ENCODE measurements at regions not wholly inside any gene's neighbourhood (a gene's known extent, or its start where the extent isn't known, plus 50 kb on each side); places are given as distances from the start of the nearest gene placed in this dataset.

- Histone ChIP-seq H3K4me3 (ENCODE audit: low read length) (no peak overlapping the region), H3K27me3 (replicated peaks; ENCODE audit: control insufficient read depth, insufficient read depth, low read length) (no peaks in the 10 kb centered on the region), H3K4me1 (ENCODE audit: control insufficient read depth, insufficient read depth, low read length) (peaks cover 21% of the 10 kb centered on the region), H3K9me3 (ENCODE audit: control insufficient read depth, low read length) (no peaks in the 10 kb centered on the region), H3K36me3 (ENCODE audit: control insufficient read depth, insufficient read depth, low read length, severe bottlenecking) (no peaks in the 10 kb centered on the region), H3K9ac (ENCODE audit: low read length) (no peak overlapping the region)
- DNase-seq (ENCODE audit: low read depth) = no peak
Observed at GRCh38 chr6:15952231-15953151, 176.4 kb upstream of the MYLIP start.

GRCh38 chr6:15950962-15951569 is 177.8 kb upstream of the MYLIP start:
- Histone ChIP-seq H3K9me3 (ENCODE audit: control insufficient read depth, low read length) (no peaks in the 10 kb centered on the region), H3K4me3 (ENCODE audit: low read length) (no peak overlapping the region)
- DNase-seq (ENCODE audit: low read depth) = no peak

GRCh38 chr6:15949982-15950381 is 178.9 kb upstream of the MYLIP start:
- Histone ChIP-seq H3K9ac (ENCODE audit: low read length) (no peak overlapping the region), H3K27me3 (replicated peaks; ENCODE audit: control insufficient read depth, insufficient read depth, low read length) (no peaks in the 10 kb centered on the region), H3K36me3 (ENCODE audit: control insufficient read depth, insufficient read depth, low read length, severe bottlenecking) (no peaks in the 10 kb centered on the region), H3K4me1 (ENCODE audit: control insufficient read depth, insufficient read depth, low read length) (peaks cover 25% of the 10 kb centered on the region), H3K9me3 (ENCODE audit: control insufficient read depth, low read length) (no peaks in the 10 kb centered on the region), H3K4me3 (ENCODE audit: low read length) (no peak overlapping the region)
- no peak for DNase-seq (ENCODE audit: low read depth)

More at GRCh38 chr6:15950962-15951569, 177.8 kb upstream of the MYLIP start:
- Histone ChIP-seq H3K36me3 (ENCODE audit: control insufficient read depth, insufficient read depth, low read length, severe bottlenecking) (no peaks in the 10 kb centered on the region), H3K27me3 (replicated peaks; ENCODE audit: control insufficient read depth, insufficient read depth, low read length) (no peaks in the 10 kb centered on the region), H3K9ac (ENCODE audit: low read length) (no peak overlapping the region), H3K4me1 (ENCODE audit: control insufficient read depth, insufficient read depth, low read length) (peaks cover 21% of the 10 kb centered on the region)

DNA sequence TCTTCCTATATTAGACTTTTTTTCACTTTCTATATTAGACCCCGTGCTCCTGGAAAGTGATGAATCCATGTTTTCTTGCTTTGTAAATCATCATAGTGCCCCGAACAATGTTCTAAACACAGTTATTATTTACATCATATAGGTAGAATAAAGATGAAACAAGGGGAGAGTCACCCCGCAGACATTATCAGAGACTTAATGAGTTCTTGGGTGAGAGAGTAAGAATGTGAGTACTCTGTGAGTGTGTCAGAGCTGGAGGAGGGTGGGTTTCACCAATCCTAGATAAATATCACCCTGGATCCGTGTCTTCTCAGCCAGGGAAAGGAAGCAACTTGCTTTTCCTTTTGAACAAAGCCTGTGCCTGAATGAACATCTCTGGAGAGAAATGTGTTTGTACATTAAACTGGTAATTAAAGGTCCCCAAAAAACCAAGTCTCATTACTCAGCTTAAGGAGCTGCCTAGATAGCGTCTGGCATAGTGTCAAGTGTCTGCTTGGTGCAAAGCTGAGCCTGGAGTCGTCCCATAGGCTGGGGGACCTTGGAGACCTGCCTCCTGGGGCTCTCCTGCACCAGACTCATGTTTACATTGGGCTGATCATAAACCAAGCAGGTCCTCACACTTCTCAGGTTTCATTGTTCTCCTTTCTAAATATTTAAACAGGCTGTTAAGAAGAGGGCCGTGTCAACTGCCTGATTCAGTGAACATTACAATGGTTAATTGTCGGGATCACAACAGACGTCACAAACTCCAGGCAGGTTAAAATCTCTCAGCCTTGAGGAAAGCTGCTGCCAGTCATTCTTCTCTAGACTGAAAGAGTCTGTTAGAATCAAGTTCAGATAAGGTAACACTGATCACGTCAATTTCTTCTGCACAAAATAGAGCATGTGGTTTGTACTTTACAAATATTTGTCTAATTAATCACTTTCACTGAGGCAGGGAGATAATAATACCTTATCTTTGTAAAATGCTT is 179.7 kb upstream of the MYLIP start:
- no peak for DNase-seq (ENCODE audit: low read depth)
- Histone ChIP-seq H3K4me3 (ENCODE audit: low read length) (no peak overlapping the region), H3K36me3 (ENCODE audit: control insufficient read depth, insufficient read depth, low read length, severe bottlenecking) (no peaks in the 10 kb centered on the region), H3K27me3 (replicated peaks; ENCODE audit: control insufficient read depth, insufficient read depth, low read length) (no peaks in the 10 kb centered on the region), H3K4me1 (ENCODE audit: control insufficient read depth, insufficient read depth, low read length) (peaks cover 25% of the 10 kb centered on the region), H3K9me3 (ENCODE audit: control insufficient read depth, low read length) (no peaks in the 10 kb centered on the region), H3K9ac (ENCODE audit: low read length) (no peak overlapping the region)

DNA sequence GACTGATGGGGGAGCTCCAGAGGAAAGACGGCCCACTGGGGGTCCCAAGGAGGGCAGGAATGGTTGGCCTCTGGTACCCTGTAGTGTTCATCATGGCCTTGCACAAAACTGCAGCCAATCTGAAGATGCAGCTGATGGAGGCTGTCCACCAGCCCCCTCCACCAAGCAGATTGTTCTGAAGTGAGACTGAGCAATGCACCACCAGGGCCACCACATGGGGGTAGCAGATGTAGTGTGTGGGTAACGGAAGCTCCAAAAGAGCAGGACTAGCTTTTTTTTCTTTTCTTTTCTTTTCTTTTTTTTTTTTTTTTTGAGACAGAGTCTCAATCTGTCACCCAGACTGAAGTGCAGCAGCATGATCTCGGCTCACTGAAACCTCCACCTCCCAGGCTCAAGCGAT is 181.0 kb upstream of the MYLIP start:
- H3K9me3 ChIP-seq (ENCODE audit: control insufficient read depth, low read length) = no peaks in the 10 kb centered on the region
- no peaks in the 10 kb centered on the region for H3K27me3 ChIP-seq (replicated peaks; ENCODE audit: control insufficient read depth, insufficient read depth, low read length)
- H3K4me1 ChIP-seq (ENCODE audit: control insufficient read depth, insufficient read depth, low read length) = peaks cover 18% of the 10 kb centered on the region
- no peaks in the 10 kb centered on the region for H3K36me3 ChIP-seq (ENCODE audit: control insufficient read depth, insufficient read depth, low read length, severe bottlenecking)
- no peak for DNase-seq (ENCODE audit: low read depth)
- no peak overlapping the region for H3K4me3 ChIP-seq (ENCODE audit: low read length)
- H3K9ac ChIP-seq (ENCODE audit: low read length) = no peak overlapping the region

- H3K4me3 ChIP-seq (ENCODE audit: low read length) = no peak overlapping the region
Observed at GRCh38 chr6:15947436-15947835, 181.4 kb upstream of the MYLIP start.

DNA sequence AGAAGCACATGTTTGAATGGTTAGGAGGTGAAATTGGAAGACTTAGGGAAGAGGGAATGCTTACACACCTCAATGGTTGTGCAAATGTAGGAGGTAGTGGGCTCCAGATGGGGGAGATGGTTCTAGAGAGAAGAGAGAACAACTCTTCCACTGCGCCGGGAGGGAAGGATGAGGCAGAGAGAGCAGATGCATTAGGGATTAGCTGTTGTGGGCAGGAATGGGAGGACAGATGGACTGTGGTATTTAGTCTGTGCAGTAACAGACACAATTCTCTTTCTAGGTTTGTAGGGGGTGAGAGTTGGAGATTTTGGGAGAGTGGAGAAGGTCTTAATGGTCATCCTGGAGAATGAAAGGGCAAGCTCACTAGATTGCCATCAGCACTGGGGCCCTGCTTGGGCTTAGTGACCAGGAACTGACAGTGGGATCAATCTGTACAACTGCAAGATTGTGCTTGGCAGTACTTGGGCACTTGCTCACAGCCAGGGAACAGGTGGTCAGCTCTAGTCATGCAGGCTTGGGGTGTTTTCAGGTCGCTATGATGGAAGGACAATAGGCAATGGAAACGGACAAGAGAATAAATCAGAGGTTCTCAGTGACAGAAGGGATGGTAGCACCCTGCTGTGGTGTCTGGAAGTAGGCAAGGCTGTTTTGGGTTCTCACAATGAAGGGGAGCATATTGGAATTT is 182.0 kb upstream of the MYLIP start:
- no peak overlapping the region for H3K9ac ChIP-seq (ENCODE audit: low read length)
- H3K4me3 ChIP-seq (ENCODE audit: low read length) = no peak overlapping the region
- H3K36me3 ChIP-seq (ENCODE audit: control insufficient read depth, insufficient read depth, low read length, severe bottlenecking) = no peaks in the 10 kb centered on the region
- H3K9me3 ChIP-seq (ENCODE audit: control insufficient read depth, low read length) = no peaks in the 10 kb centered on the region
- H3K4me1 ChIP-seq (ENCODE audit: control insufficient read depth, insufficient read depth, low read length) = peaks cover 7% of the 10 kb centered on the region
- no peak for DNase-seq (ENCODE audit: low read depth)
- H3K27me3 ChIP-seq (replicated peaks; ENCODE audit: control insufficient read depth, insufficient read depth, low read length) = no peaks in the 10 kb centered on the region

More at GRCh38 chr6:15947436-15947835, 181.4 kb upstream of the MYLIP start:
- no peak for DNase-seq (ENCODE audit: low read depth)
- Histone ChIP-seq H3K27me3 (replicated peaks; ENCODE audit: control insufficient read depth, insufficient read depth, low read length) (no peaks in the 10 kb centered on the region), H3K9ac (ENCODE audit: low read length) (no peak overlapping the region), H3K36me3 (ENCODE audit: control insufficient read depth, insufficient read depth, low read length, severe bottlenecking) (no peaks in the 10 kb centered on the region), H3K4me1 (ENCODE audit: control insufficient read depth, insufficient read depth, low read length) (peaks cover 13% of the 10 kb centered on the region), H3K9me3 (ENCODE audit: control insufficient read depth, low read length) (no peaks in the 10 kb centered on the region)

- no peak overlapping the region for H3K4me3 ChIP-seq (ENCODE audit: low read length)
- H3K9ac ChIP-seq (ENCODE audit: low read length) = no peak overlapping the region
- no peaks in the 10 kb centered on the region for H3K27me3 ChIP-seq (replicated peaks; ENCODE audit: control insufficient read depth, insufficient read depth, low read length)
- peak; percentile 59 for DNase-seq (ENCODE audit: low read depth)
- H3K4me1 ChIP-seq (ENCODE audit: control insufficient read depth, insufficient read depth, low read length) = peaks cover 4% of the 10 kb centered on the region
- no peaks in the 10 kb centered on the region for H3K36me3 ChIP-seq (ENCODE audit: control insufficient read depth, insufficient read depth, low read length, severe bottlenecking)
- H3K9me3 ChIP-seq (ENCODE audit: control insufficient read depth, low read length) = no peaks in the 10 kb centered on the region
Observed at GRCh38 chr6:15945593-15946159, 183.2 kb upstream of the MYLIP start.

GRCh38 chr6:15943423-15943822 is 185.5 kb upstream of the MYLIP start:
- Histone ChIP-seq H3K36me3 (ENCODE audit: control insufficient read depth, insufficient read depth, low read length, severe bottlenecking) (no peaks in the 10 kb centered on the region), H3K9me3 (ENCODE audit: control insufficient read depth, low read length) (no peaks in the 10 kb centered on the region), H3K9ac (ENCODE audit: low read length) (no peak overlapping the region), H3K4me1 (ENCODE audit: control insufficient read depth, insufficient read depth, low read length) (peaks cover 4% of the 10 kb centered on the region), H3K27me3 (replicated peaks; ENCODE audit: control insufficient read depth, insufficient read depth, low read length) (no peaks in the 10 kb centered on the region), H3K4me3 (ENCODE audit: low read length) (no peak overlapping the region)
- DNase-seq (ENCODE audit: low read depth) = no peak

DNA sequence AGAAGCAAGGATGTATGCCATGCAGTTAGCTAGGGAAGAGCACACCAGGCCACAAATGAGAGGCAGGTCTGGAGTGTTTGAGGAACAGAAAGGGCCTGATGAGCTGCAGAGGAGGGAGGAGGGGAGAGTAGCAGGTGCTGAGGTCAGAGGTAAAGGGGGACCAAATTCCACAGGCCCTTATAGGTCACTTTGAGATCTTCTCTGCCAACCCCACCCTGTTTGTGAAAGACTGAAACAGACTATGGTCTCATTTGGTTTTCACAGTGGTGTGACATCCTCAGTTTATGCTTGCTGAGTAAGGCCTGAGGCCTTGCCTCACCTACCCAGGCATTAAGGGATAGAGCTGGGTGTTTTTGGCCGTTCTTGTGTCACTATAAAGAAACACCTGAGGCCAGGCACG is 187.7 kb upstream of the MYLIP start:
- Histone ChIP-seq H3K9ac (ENCODE audit: low read length) (no peak overlapping the region), H3K4me1 (ENCODE audit: control insufficient read depth, insufficient read depth, low read length) (peaks cover 4% of the 10 kb centered on the region), H3K4me3 (ENCODE audit: low read length) (no peak overlapping the region), H3K9me3 (ENCODE audit: control insufficient read depth, low read length) (no peaks in the 10 kb centered on the region), H3K36me3 (ENCODE audit: control insufficient read depth, insufficient read depth, low read length, severe bottlenecking) (no peaks in the 10 kb centered on the region), H3K27me3 (replicated peaks; ENCODE audit: control insufficient read depth, insufficient read depth, low read length) (no peaks in the 10 kb centered on the region)
- no peak for DNase-seq (ENCODE audit: low read depth)

Data from adipocyte (in vitro differentiated cells).